SK-N-MC (cell line): ENCODE measurements at regions not wholly inside any gene's neighbourhood (a gene's known extent, or its start where the extent isn't known, plus 50 kb on each side); places are given as distances from the start of the nearest gene placed in this dataset.

ENCODE experiments used
- EZH2 ChIP-seq: fragments of 200-600 bp; sonication (generic); IDR thresholded peaks from one replicate; pipeline ENCODE4 v1.6.1; 2017; ENCODE audit warnings: antibody characterized with exemption
- FOXP2 ChIP-seq: optimal IDR thresholded peaks from 2 replicates; pipeline ENCODE3; 2011; ENCODE audit warnings: mild to moderate bottlenecking, moderate library complexity; ENCODE audit not compliant: insufficient read depth; ENCODE audit errors: extremely low read length, control extremely low read depth
- POLR2AphosphoS5 ChIP-seq: IDR thresholded peaks from 2 replicates; pipeline ENCODE4 v1.6.1; 2012; ENCODE audit warnings: mild to moderate bottlenecking, low read depth, low read length, borderline replicate concordance

DNA sequence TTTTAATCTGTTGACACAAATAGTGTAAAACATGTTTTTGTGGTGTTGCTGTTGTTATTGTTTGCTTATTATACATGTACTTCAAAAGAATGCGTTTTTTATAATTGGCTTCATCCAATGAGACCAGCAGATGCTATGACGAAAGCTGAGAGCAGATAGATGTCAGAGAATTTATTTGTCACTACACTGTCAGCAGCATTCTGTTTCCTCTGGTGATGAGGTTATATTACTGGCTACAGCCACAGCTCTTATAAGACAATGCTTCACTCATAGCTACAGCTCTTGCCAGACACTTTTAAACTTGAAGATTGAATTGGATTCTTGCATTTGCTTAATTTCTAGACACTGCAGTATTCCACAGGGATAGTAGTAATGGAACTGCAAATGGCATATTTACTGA lies 860.5 kb downstream of the TBC1D32 start:
- TF ChIP-seq POLR2AphosphoS5 (no peak), EZH2 (no peak), FOXP2 (no peak)
